Nephron (organoid): ENCODE measurements at regions not wholly inside any gene's neighbourhood (a gene's known extent, or its start where the extent isn't known, plus 50 kb on each side); places are given as distances from the start of the nearest gene placed in this dataset.

Experiments used
- H3K27ac Mint-ChIP-seq, 3 experiments: 2 replicates each; pipeline ENCODE4 v1.8.0; 2020; ENCODE audit warnings: mixed read lengths in 3 of 3, mild to moderate bottlenecking in 2 of 3, moderate library complexity in 1 of 3
- H3K27me3 Mint-ChIP-seq: 2 replicates; pipeline ENCODE4 v1.8.0; 2021; ENCODE audit warnings: low read depth, mild to moderate bottlenecking, moderate library complexity, mixed read lengths
- H3K36me3 Mint-ChIP-seq: 2 replicates; pipeline ENCODE4 v1.8.0; 2020; ENCODE audit warnings: low read depth, mixed read lengths
- H3K4me1 Mint-ChIP-seq: 2 replicates; pipeline ENCODE4 v1.8.0; 2020; ENCODE audit warnings: mixed read lengths
- H3K4me3 Mint-ChIP-seq, 3 experiments: 2 replicates each; pipeline ENCODE4 v1.8.0; 2020; ENCODE audit warnings: mild to moderate bottlenecking in 3 of 3, mixed read lengths in 3 of 3, moderate library complexity in 2 of 3
- H3K9me3 Mint-ChIP-seq: 2 replicates; pipeline ENCODE4 v1.8.0; 2020; ENCODE audit warnings: mixed read lengths
- CTCF ChIP-seq, 3 experiments: fragments of 200-600 bp; sonication (generic); IDR thresholded peaks; one replicate each; pipeline ENCODE4 v1.5.0; 2021; ENCODE audit warnings: antibody characterized with exemption in 3 of 3; ENCODE audit not compliant: unreplicated experiment in 3 of 3

- no peak for TF ChIP-seq CTCF (IDR thresholded peaks at IDR 0.05; ENCODE audit: unreplicated experiment in 3 of 3)
- Mint-ChIP-seq H3K9me3 (peaks cover 7% of the 10 kb centered on the region), H3K36me3 (no peaks in the 10 kb centered on the region), H3K4me1 (no peaks in the 10 kb centered on the region), H3K4me3 (no peak overlapping the region), H3K27ac (peak overlapping the region in 1 of 3 experiments; percentile 34), H3K27me3 (no peaks in the 10 kb centered on the region)
These were observed 101.1 kb upstream of the BCL2L14 start for GRCh38 chr12:11969437-11970154.

GRCh38 chr12:11970155-11970520, 100.6 kb upstream of the BCL2L14 start:
- H3K27ac Mint-ChIP-seq, result peak overlapping the region in 2 of 3 experiments; percentile 22 to 89
- H3K9me3 Mint-ChIP-seq, result peaks cover 5% of the 10 kb centered on the region
- H3K36me3 Mint-ChIP-seq, result no peaks in the 10 kb centered on the region
- no peaks in the 10 kb centered on the region for H3K4me1 Mint-ChIP-seq
- no peak overlapping the region for H3K4me3 Mint-ChIP-seq
- H3K27me3 Mint-ChIP-seq, result no peaks in the 10 kb centered on the region
- TF ChIP-seq CTCF (IDR thresholded peaks at IDR 0.05; ENCODE audit: unreplicated experiment in 3 of 3), result no peak

GRCh38 chr12:11973396-11973795, 97.3 kb upstream of the BCL2L14 start:
- Mint-ChIP-seq H3K4me1 (no peaks in the 10 kb centered on the region), H3K36me3 (no peaks in the 10 kb centered on the region), H3K27me3 (no peaks in the 10 kb centered on the region), H3K9me3 (peaks cover 5% of the 10 kb centered on the region), H3K27ac (no peak overlapping the region), H3K4me3 (no peak overlapping the region)
- TF ChIP-seq CTCF (IDR thresholded peaks at IDR 0.05; ENCODE audit: unreplicated experiment in 3 of 3), result no peak

- Mint-ChIP-seq H3K9me3 (peaks cover 2% of the 10 kb centered on the region), H3K4me3 (no peak overlapping the region), H3K27me3 (no peaks in the 10 kb centered on the region), H3K4me1 (no peaks in the 10 kb centered on the region), H3K36me3 (no peaks in the 10 kb centered on the region), H3K27ac (no peak overlapping the region)
- no peak for TF ChIP-seq CTCF (IDR thresholded peaks at IDR 0.05; ENCODE audit: unreplicated experiment in 3 of 3)
These were observed 94.7 kb upstream of the BCL2L14 start for GRCh38 chr12:11976005-11976404.

GRCh38 chr12:11978726-11979384, 91.9 kb upstream of the BCL2L14 start:
- Mint-ChIP-seq H3K27me3 (no peaks in the 10 kb centered on the region), H3K27ac (no peak overlapping the region), H3K9me3 (no peaks in the 10 kb centered on the region), H3K4me3 (no peak overlapping the region), H3K4me1 (no peaks in the 10 kb centered on the region), H3K36me3 (no peaks in the 10 kb centered on the region)
- no peak for TF ChIP-seq CTCF (IDR thresholded peaks at IDR 0.05; ENCODE audit: unreplicated experiment in 3 of 3)

GRCh38 chr12:11980115-11980514, 90.6 kb upstream of the BCL2L14 start:
- H3K27ac Mint-ChIP-seq, result no peak overlapping the region
- no peak for TF ChIP-seq CTCF (IDR thresholded peaks at IDR 0.05; ENCODE audit: unreplicated experiment in 3 of 3)
- H3K4me1 Mint-ChIP-seq, result no peaks in the 10 kb centered on the region
- H3K36me3 Mint-ChIP-seq, result no peaks in the 10 kb centered on the region
- H3K27me3 Mint-ChIP-seq, result no peaks in the 10 kb centered on the region
- H3K9me3 Mint-ChIP-seq, result no peaks in the 10 kb centered on the region
- no peak overlapping the region for H3K4me3 Mint-ChIP-seq
